Lower leg skin (tissue), 3 donors: ENCODE measurements at regions not wholly inside any gene's neighbourhood (a gene's known extent, or its start where the extent isn't known, plus 50 kb on each side); places are given as distances from the start of the nearest gene placed in this dataset.

Experiments used
- CTCF ChIP-seq, 3 donors: fragments of 450-650 bp; IDR thresholded peaks; one replicate each; pipeline ENCODE4 v1.5.1; 2016; ENCODE audit warnings: antibody characterized with exemption in 3 of 3, mild to moderate bottlenecking in 3 of 3, moderate library complexity in 2 of 3
- POLR2A ChIP-seq, 2 donors: fragments of 450-650 bp; IDR thresholded peaks; one replicate each; pipeline ENCODE4 v1.6.1; 2016 to 2017; ENCODE audit warnings: antibody characterized with exemption in 2 of 2, mild to moderate bottlenecking in 1 of 2, moderate library complexity in 1 of 2

- TF ChIP-seq POLR2A (IDR thresholded peaks at IDR 0.05) (no peak), CTCF (IDR thresholded peaks at IDR 0.05) (no peak)
These were observed 290.8 kb upstream of the NOVA1 start for GRCh38 chr14:26888592-26888991.
